ENCODE measurements at regions not wholly inside any gene's neighbourhood (a gene's known extent, or its start where the extent isn't known, plus 50 kb on each side); places are given as distances from the start of the nearest gene placed in this dataset.

- TF ChIP-seq POLR2AphosphoS5 (IDR thresholded peaks at IDR 0.05) (no peak), CTCF (IDR thresholded peaks at IDR 0.05; ENCODE audit: poor library complexity, severe bottlenecking) (no peak), RAD21 (conservative IDR thresholded peaks at IDR 0.05) (no peak), SMC3 (conservative IDR thresholded peaks at IDR 0.05; ENCODE audit: poor library complexity) (no peak), TAF1 (IDR thresholded peaks at IDR 0.05; ENCODE audit: low read depth) (no peak), EP300 (conservative IDR thresholded peaks at IDR 0.05; ENCODE audit: poor library complexity, severe bottlenecking) (no peak), EZH2 (IDR thresholded peaks at IDR 0.05; ENCODE audit: borderline replicate concordance, insufficient read depth, low read length, poor library complexity, severe bottlenecking) (no peak)
- TF ChIP-seq, protein P1, sequence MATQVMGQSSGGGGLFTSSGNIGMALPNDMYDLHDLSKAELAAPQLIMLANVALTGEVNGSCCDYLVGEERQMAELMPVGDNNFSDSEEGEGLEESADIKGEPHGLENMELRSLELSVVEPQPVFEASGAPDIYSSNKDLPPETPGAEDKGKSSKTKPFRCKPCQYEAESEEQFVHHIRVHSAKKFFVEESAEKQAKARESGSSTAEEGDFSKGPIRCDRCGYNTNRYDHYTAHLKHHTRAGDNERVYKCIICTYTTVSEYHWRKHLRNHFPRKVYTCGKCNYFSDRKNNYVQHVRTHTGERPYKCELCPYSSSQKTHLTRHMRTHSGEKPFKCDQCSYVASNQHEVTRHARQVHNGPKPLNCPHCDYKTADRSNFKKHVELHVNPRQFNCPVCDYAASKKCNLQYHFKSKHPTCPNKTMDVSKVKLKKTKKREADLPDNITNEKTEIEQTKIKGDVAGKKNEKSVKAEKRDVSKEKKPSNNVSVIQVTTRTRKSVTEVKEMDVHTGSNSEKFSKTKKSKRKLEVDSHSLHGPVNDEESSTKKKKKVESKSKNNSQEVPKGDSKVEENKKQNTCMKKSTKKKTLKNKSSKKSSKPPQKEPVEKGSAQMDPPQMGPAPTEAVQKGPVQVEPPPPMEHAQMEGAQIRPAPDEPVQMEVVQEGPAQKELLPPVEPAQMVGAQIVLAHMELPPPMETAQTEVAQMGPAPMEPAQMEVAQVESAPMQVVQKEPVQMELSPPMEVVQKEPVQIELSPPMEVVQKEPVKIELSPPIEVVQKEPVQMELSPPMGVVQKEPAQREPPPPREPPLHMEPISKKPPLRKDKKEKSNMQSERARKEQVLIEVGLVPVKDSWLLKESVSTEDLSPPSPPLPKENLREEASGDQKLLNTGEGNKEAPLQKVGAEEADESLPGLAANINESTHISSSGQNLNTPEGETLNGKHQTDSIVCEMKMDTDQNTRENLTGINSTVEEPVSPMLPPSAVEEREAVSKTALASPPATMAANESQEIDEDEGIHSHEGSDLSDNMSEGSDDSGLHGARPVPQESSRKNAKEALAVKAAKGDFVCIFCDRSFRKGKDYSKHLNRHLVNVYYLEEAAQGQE (IDR thresholded peaks at IDR 0.05; ENCODE audit: borderline replicate concordance), result no peak
These were observed 286.1 kb upstream of the GJE1 start for GRCh38 chr6:141846639-141847038.

Measured in neural cell (in vitro differentiated cells).